ENCODE measurements at regions not wholly inside any gene's neighbourhood (a gene's known extent, or its start where the extent isn't known, plus 50 kb on each side); places are given as distances from the start of the nearest gene placed in this dataset.

GRCh38 chr2:180322781-180323180, 315.7 kb upstream of the CWC22 start:
- Histone ChIP-seq H3K27ac (ENCODE audit: low read length) (no peak overlapping the region), H3K9me3 (replicated peaks; ENCODE audit: insufficient read depth, low read length) (no peaks in the 10 kb centered on the region), H3F3A (ENCODE audit: insufficient read depth, low read length) (no peaks in the 10 kb centered on the region), H3K9me2 (replicated peaks; ENCODE audit: insufficient read depth, low read length) (no peaks in the 10 kb centered on the region), H3K4me2 (ENCODE audit: low read depth, low read length) (no peak overlapping the region), H3K9ac (ENCODE audit: low read length) (no peak overlapping the region), H4K20me1 (ENCODE audit: insufficient read depth, low read length) (no peaks in the 10 kb centered on the region), H3K4me3 (ENCODE audit: low read length) (no peak overlapping the region), H3K36me3 (replicated peaks; ENCODE audit: insufficient read depth, low read length) (no peaks in the 10 kb centered on the region), H2AFZ (ENCODE audit: low read length) (no peak overlapping the region), H3K27me3 (replicated peaks; ENCODE audit: insufficient read depth, low read length) (no peaks in the 10 kb centered on the region), H3K4me1 (ENCODE audit: low read length) (no peaks in the 10 kb centered on the region), H3K79me2 (ENCODE audit: low read length) (no peaks in the 10 kb centered on the region)
- DNase-seq: no peak
- TF ChIP-seq EZH2phosphoT487 (IDR thresholded peaks at IDR 0.05; ENCODE audit: low read length) (no peak), CTCF (IDR thresholded peaks at IDR 0.05; ENCODE audit: low read length) (no peak), EZH2 (optimal IDR thresholded peaks at IDR 0.05; ENCODE audit: low read depth, low read length) (no peak)

GRCh38 chr2:180319586-180320405, 312.7 kb upstream of the CWC22 start:
- TF ChIP-seq EZH2phosphoT487 (IDR thresholded peaks at IDR 0.05; ENCODE audit: low read length) (no peak), CTCF (IDR thresholded peaks at IDR 0.05; ENCODE audit: low read length) (no peak), EZH2 (optimal IDR thresholded peaks at IDR 0.05; ENCODE audit: low read depth, low read length) (no peak)
- DNase-seq: no peak
- Histone ChIP-seq H3K27ac (ENCODE audit: low read length) (peak overlapping the region; percentile 48; the same call in 1 of the 2 replicates), H3F3A (ENCODE audit: insufficient read depth, low read length) (no peaks in the 10 kb centered on the region), H3K4me1 (ENCODE audit: low read length) (no peaks in the 10 kb centered on the region), H3K9me2 (replicated peaks; ENCODE audit: insufficient read depth, low read length) (no peaks in the 10 kb centered on the region), H3K9me3 (replicated peaks; ENCODE audit: insufficient read depth, low read length) (no peaks in the 10 kb centered on the region), H3K27me3 (replicated peaks; ENCODE audit: insufficient read depth, low read length) (no peaks in the 10 kb centered on the region), H4K20me1 (ENCODE audit: insufficient read depth, low read length) (no peaks in the 10 kb centered on the region), H3K4me2 (ENCODE audit: low read depth, low read length) (no peak overlapping the region), H3K9ac (ENCODE audit: low read length) (no peak overlapping the region), H2AFZ (ENCODE audit: low read length) (no peak overlapping the region), H3K36me3 (replicated peaks; ENCODE audit: insufficient read depth, low read length) (no peaks in the 10 kb centered on the region), H3K4me3 (ENCODE audit: low read length) (no peak overlapping the region), H3K79me2 (ENCODE audit: low read length) (no peaks in the 10 kb centered on the region)

DNA sequence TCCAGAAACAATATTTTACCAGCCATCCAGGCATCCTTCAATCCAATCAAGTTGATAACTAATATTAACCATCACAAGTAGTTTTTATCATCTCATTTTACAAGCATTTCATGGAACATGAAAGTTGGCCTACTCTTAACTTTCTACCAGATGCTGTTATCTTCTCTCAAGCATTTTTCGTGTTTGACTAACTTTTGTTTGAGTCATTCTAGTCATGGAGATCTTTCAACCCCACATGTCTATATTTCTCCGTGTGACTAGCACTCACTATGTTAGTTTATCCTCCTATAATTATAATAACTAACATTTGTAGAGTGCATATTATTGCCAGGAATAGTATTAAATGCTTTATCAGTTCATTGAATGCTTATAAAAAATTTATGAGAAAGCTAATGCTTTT, 307.0 kb upstream of the CWC22 start:
- no peaks in the 10 kb centered on the region for H3K36me3 ChIP-seq (replicated peaks; ENCODE audit: insufficient read depth, low read length)
- H3K27ac ChIP-seq (ENCODE audit: low read length): no peak overlapping the region
- H4K20me1 ChIP-seq (ENCODE audit: insufficient read depth, low read length): no peaks in the 10 kb centered on the region
- no peak overlapping the region for H3K4me2 ChIP-seq (ENCODE audit: low read depth, low read length)
- H3F3A ChIP-seq (ENCODE audit: insufficient read depth, low read length): no peaks in the 10 kb centered on the region
- no peaks in the 10 kb centered on the region for H3K9me3 ChIP-seq (replicated peaks; ENCODE audit: insufficient read depth, low read length)
- no peak overlapping the region for H2AFZ ChIP-seq (ENCODE audit: low read length)
- no peak overlapping the region for H3K4me3 ChIP-seq (ENCODE audit: low read length)
- no peaks in the 10 kb centered on the region for H3K27me3 ChIP-seq (replicated peaks; ENCODE audit: insufficient read depth, low read length)
- DNase-seq: no peak
- H3K4me1 ChIP-seq (ENCODE audit: low read length): no peaks in the 10 kb centered on the region
- TF ChIP-seq CTCF (IDR thresholded peaks at IDR 0.05; ENCODE audit: low read length) (no peak), EZH2 (optimal IDR thresholded peaks at IDR 0.05; ENCODE audit: low read depth, low read length) (no peak), EZH2phosphoT487 (IDR thresholded peaks at IDR 0.05; ENCODE audit: low read length) (no peak)
- no peaks in the 10 kb centered on the region for H3K9me2 ChIP-seq (replicated peaks; ENCODE audit: insufficient read depth, low read length)
- no peaks in the 10 kb centered on the region for H3K79me2 ChIP-seq (ENCODE audit: low read length)
- H3K9ac ChIP-seq (ENCODE audit: low read length): no peak overlapping the region
